GM21576 (cell line): ENCODE measurements at regions not wholly inside any gene's neighbourhood (a gene's known extent, or its start where the extent isn't known, plus 50 kb on each side); places are given as distances from the start of the nearest gene placed in this dataset.
A peak's percentile ranks its signal among the peaks of the same experiment; 100 is the strongest.
"Not testable (repeated sequence)": the region's sequence is repeated elsewhere in the genome, so short reads cannot be mapped to it uniquely, and the experiment has no call there.

ENCODE experiments used
- ATAC-seq: cut with Tn5 transposase; IDR thresholded peaks from one replicate; pipeline ENCODE4 v1.9.1; 2021; ENCODE audit warnings: mild to moderate bottlenecking, moderate library complexity; ENCODE audit not compliant: unreplicated experiment

GRCh38 chr7:75201606-75202079, 109.3 kb downstream of the GTF2IRD2B start:
- not testable (repeated sequence) for ATAC-seq

- not testable (repeated sequence) for ATAC-seq
These were observed 113.1 kb downstream of the GTF2IRD2B start for GRCh38 chr7:75205367-75206085.

- not testable (repeated sequence) for ATAC-seq
These were observed 123.1 kb downstream of the GTF2IRD2B start for GRCh38 chr7:75215460-75215859.

DNA sequence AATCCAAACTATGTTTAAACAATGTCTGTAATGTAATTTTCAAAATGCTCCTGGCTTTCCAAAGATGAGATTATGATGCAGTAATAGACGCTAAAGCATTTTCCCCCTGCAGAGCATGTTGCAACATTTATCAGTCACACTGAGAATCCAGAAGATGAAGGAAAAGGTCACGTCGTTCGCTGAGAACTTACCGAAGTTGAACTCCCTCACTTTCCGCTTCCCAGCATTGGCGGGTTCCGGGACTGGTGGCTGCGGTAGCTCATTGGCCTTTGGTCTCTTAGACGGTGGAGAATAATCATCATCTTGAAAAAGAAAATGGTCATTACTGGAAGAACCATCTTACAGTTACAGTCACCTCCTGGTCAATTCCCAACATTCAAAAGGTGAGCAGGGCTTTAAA, 124.6 kb downstream of the GTF2IRD2B start:
- ATAC-seq = not testable (repeated sequence)

DNA sequence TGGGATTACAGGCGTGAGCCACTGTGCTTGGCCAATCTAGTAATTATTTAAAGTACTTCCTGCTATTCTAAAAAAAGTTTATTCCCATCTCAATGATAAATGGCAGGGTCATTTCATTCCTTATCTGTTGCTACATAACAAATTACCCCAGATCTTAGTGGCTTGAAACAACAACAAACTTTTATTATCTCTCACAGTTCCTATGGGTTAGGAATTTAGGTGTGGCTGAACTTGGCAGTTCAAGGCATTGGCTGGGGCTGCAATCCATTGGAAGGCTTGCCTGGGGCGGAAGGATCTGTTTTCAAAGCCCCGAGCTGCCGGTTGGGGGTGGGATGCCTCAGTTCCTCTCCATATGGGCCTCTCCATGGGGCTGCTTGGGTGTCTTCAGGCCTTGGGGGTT, 133.7 kb downstream of the GTF2IRD2B start:
- ATAC-seq = not testable (repeated sequence)

- ATAC-seq = not testable (repeated sequence)
These were observed 137.2 kb downstream of the GTF2IRD2B start for GRCh38 chr7:75229558-75229957.

DNA sequence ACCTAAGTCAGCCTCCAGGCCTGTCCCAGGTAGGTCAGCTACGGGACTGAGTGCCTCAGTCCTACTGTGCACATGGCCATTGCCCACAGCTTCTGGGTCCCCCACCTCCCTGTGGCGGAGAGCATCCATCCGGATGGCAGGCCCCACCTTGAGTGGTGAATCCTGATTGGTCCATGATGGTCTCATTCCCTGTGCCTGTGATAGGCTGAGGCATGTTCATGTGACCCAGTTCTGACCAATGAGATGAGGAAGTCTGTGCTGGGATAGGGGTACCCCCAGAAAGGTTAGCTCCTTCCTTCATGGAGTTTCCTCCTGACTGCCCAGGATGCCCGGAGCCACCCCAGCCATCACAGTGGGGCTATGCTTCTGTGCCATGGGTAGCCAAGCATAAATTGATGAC, 138.2 kb downstream of the GTF2IRD2B start:
- not testable (repeated sequence) for ATAC-seq

GRCh38 chr7:75235092-75235826, 142.9 kb downstream of the GTF2IRD2B start:
- not testable (repeated sequence) for ATAC-seq

DNA sequence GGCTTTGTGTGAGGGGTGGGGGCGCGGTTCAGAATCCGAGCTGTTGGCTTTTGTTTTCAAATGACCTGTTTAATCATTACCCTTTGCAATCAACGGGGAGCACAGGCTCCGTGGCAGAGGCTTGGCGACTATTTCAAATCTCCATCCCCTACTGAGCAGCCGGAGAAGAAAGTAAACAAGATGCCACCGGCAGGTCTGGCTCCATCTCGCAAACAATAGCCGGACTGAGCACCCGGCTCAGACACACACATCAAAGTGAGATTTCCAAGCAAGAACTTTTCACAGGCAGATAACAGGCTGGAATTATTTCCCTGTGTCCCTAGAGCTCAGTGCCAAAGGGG, 143.4 kb downstream of the GTF2IRD2B start:
- not testable (repeated sequence) for ATAC-seq

- ATAC-seq = peak; percentile 86
These were observed 145.1 kb downstream of the GTF2IRD2B start for GRCh38 chr7:75237255-75238187.

- not testable (repeated sequence) for ATAC-seq
These were observed 145.9 kb downstream of the GTF2IRD2B start for GRCh38 chr7:75238309-75238708.

- ATAC-seq = not testable (repeated sequence)
These were observed 151.2 kb downstream of the GTF2IRD2B start for GRCh38 chr7:75243638-75244037.

DNA sequence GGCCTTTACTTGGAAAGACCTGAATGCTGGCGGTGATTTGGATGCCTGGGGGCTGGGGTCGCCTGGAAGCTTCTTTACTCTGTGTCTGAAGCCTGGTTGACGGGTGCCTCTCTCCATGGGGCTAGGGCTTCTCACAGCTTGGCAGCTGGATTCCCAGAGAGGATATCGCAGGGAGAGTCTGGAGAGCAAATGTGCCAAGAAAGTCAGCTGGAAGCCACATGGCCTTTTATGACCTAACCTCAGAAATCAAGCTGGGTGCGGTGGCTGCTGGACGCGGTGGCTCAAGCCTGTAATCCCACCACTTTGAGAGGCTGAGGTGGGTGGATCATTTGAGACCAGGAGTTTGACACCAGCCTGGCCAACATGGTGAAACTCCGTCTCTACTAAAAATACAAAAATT, 147.2 kb upstream of the TRIM73 start:
- not testable (repeated sequence) for ATAC-seq

DNA sequence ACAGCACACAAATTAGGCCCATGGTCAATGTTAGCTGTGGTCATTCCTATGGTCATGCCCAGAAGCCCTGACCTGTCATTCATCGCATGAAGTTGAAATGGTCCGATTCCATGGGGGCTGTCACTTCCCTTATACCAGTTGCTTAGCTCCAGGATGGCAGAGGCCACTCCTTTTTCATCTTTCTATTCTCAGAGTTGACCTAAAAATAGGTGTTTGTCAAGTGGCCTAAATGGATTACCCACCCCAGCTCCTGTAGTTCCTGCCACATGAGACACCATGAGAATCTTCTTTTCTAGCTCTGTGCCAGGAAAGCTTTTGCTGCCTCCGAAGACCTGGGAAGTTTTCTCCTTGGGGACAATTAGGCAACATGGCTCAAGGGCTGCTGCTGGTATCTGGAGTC, 141.2 kb upstream of the TRIM73 start:
- ATAC-seq = not testable (repeated sequence)

DNA sequence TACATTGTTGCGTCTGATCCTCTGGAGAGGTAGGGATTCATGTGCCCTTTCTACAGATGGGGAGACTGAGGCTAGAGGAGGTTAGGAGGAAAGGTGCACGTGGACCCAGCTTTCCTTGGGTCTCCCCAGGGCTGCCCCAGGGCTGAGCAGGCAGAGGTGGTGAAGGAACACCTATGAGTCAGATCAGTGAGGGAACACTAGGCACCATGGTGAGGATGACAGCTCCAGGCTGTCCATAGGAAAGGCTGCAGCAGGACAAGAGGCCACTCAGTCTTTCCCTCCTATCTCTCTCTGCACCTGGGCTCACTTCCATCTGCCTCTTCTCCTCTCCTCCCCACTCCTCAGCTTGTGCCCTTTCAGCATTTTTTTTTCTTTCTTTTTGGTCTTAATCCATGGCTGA, 138.0 kb upstream of the TRIM73 start:
- not testable (repeated sequence) for ATAC-seq

DNA sequence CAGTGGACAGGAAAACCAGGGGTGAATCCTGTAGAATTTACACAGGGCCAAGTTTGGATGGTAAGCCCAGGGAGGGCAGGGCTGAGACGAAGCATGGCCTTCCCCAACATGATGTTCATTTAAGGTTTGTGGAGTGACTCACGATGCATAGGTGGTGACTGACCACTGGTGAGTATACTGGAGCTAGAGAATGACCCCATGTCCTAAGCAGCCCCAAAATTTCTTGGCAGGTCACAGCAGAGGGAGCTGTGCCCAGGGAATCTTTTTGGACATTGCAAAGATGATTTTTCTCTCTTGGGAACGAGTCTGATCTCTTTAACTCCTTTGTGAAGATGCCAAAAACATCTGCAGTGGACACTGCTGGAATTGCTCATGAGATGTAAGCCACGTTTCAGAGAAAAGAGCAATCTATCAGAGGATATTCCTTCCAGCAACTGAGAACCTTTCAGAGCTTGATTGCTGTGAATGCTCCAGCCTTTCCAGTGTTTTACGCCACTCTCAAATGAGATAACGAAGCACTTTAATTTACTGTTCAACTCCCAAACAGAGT, 135.9 kb upstream of the TRIM73 start:
- ATAC-seq = not testable (repeated sequence)

GRCh38 chr7:75261660-75262059, 133.8 kb upstream of the TRIM73 start:
- not testable (repeated sequence) for ATAC-seq

DNA sequence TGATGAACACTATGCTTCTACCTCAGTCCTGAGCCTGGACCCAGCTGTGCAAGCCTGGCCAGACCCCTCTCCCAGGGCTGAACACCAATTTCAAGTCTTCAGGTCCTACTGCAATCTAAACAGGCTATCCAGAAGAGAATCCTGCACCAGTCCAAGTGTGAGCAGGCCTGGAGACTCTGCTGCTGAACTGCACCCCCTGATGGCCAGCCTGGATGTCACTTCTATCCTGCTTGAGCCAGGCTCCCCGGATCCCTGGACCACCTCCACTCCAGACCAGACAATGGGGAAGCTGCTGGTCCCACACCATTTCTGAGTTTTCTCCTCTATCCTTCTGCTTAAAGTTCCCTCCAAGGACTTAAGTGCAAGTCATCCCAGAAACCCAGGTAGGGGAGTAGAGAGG, 127.3 kb upstream of the TRIM73 start:
- not testable (repeated sequence) for ATAC-seq

GRCh38 chr7:75269159-75269558, 126.3 kb upstream of the TRIM73 start:
- ATAC-seq = not testable (repeated sequence)

DNA sequence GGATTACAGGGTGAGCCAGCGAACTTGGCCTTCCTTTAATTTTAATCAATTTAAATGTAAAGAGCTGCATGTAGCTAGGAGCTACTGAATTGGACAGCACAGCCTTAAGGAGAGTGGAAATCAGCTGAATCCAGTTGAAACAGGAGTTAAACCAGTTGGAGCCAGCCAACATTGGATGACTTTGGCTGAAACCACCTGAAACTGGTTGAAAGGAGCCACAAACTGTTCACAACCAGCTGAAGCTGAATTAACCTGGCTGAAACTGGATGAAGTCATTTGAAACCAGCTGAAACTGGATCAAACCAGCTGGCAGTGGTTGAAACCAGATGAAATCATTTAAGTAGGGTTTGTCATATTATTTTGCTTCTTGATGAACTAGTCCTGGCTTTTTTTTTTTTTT, 121.3 kb upstream of the TRIM73 start:
- ATAC-seq = not testable (repeated sequence)
